Suprapubic skin (tissue), 4 donors: ENCODE measurements at regions not wholly inside any gene's neighbourhood (a gene's known extent, or its start where the extent isn't known, plus 50 kb on each side); places are given as distances from the start of the nearest gene placed in this dataset.

Experiments
- DNase-seq, 2 donors: peaks; one replicate each; pipeline ENCODE4 v3.0.0-alpha.2; 2019; ENCODE audit warnings: low spot score in 2 of 2
- H3K27ac ChIP-seq: fragments of 200-600 bp; sonication (generic); one replicate; pipeline ENCODE4 v1.5.1; 2019
- H3K27me3 ChIP-seq: fragments of 200-600 bp; sonication (generic); one replicate; pipeline ENCODE4 v1.5.1; 2019
- H3K36me3 ChIP-seq: fragments of 200-600 bp; sonication (generic); one replicate; pipeline ENCODE4 v1.5.1; 2019
- H3K4me1 ChIP-seq: fragments of 200-600 bp; sonication (generic); one replicate; pipeline ENCODE4 v1.5.1; 2019
- H3K4me3 ChIP-seq: fragments of 200-600 bp; sonication (generic); one replicate; pipeline ENCODE4 v1.5.1; 2019; ENCODE audit warnings: mild to moderate bottlenecking
- H3K9me3 ChIP-seq: fragments of 200-600 bp; sonication (generic); one replicate; pipeline ENCODE4 v1.5.1; 2019
- CTCF ChIP-seq, 2 donors: fragments of 200-600 bp in 1 of 2; fragments of 450-650 bp in 1 of 2; sonication (generic) in 1 of 2; IDR thresholded peaks; one replicate each; pipeline ENCODE4 v1.5.1; 2016 to 2019; ENCODE audit warnings: antibody characterized with exemption in 2 of 2, mild to moderate bottlenecking in 1 of 2, moderate library complexity in 1 of 2
- EP300 ChIP-seq: sonication (generic); formaldehyde crosslinking; IDR thresholded peaks from one replicate; pipeline ENCODE4 v1.6.1; 2017; ENCODE audit warnings: antibody characterized with exemption
- POLR2A ChIP-seq, 2 donors: fragments of 450-650 bp; IDR thresholded peaks; one replicate each; pipeline ENCODE4 v1.6.1; 2017; ENCODE audit warnings: antibody characterized with exemption in 2 of 2, mild to moderate bottlenecking in 2 of 2, moderate library complexity in 2 of 2
- POLR2AphosphoS5 ChIP-seq, 3 donors: sonication (generic); formaldehyde crosslinking; IDR thresholded peaks; one replicate each; pipeline ENCODE4 v1.6.1; 2017; ENCODE audit warnings: antibody characterized with exemption in 3 of 3
- WGBS: methylation state at CpG from one replicate; pipeline ENCODE4 v1.1.5; 2018; 5-methylcytosine and 5-hydroxymethylcytosine counted together

GRCh38 chr5:156239800-156240199 lies 87.2 kb upstream of the SGCD start:
- no peaks in the 10 kb centered on the region for H3K9me3 ChIP-seq
- 89% methylated on average over 2 of the region's 2 CpGs for WGBS
- no peak overlapping the region for H3K4me3 ChIP-seq
- no peak for DNase-seq
- no peaks in the 10 kb centered on the region for H3K4me1 ChIP-seq
- TF ChIP-seq POLR2AphosphoS5 (IDR thresholded peaks at IDR 0.05) = no peak
- H3K36me3 ChIP-seq = no peaks in the 10 kb centered on the region
- H3K27ac ChIP-seq = no peak overlapping the region
- no peaks in the 10 kb centered on the region for H3K27me3 ChIP-seq

DNA sequence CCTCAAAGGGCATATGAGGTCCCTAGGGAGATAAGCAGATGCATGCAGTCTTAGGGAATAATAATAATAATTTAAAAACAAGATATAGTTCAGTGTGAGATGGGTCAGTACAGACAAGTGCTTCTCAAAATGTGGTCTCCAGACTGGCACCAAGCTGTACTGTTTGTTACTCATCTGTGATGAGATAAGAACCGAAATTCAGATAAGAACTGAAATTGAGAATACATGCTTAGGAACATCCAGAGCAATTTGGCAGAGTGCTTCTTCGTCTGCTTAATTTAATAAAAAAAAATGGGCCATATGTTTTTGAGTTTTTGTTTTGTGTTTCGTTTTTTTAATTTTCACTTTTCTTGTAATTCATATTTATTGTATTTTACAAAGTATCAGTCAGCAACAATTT lies 86.5 kb upstream of the SGCD start:
- H3K36me3 ChIP-seq = no peaks in the 10 kb centered on the region
- H3K9me3 ChIP-seq = no peaks in the 10 kb centered on the region
- TF ChIP-seq POLR2AphosphoS5 (IDR thresholded peaks at IDR 0.05) = no peak
- no peak for TF ChIP-seq CTCF (IDR thresholded peaks at IDR 0.05)
- TF ChIP-seq POLR2A (IDR thresholded peaks at IDR 0.05) = no peak
- no peak for TF ChIP-seq EP300
- H3K27ac ChIP-seq = no peak overlapping the region
- no peak for DNase-seq
- WGBS = 69% methylated on average over 3 of the region's 3 CpGs
- no peaks in the 10 kb centered on the region for H3K27me3 ChIP-seq
- H3K4me1 ChIP-seq = no peaks in the 10 kb centered on the region
- no peak overlapping the region for H3K4me3 ChIP-seq

DNA sequence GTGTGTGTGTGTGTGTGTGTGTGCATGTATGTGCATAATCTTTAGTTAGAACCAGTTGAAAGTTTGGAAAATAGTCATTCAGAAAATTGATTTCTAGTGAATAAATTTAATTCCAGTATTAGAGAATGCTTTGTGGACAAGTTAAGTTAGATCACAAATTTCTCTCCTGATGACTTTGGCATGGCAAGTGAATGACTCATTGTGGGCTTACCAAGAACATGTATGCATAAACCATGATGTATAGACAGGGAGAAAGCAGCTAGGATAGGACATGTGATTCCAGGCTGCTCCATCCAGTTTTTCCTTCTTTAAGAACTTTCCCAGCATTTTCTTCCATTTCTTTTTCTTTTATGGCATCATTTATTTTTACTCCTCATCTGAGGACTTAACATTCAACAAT lies 85.7 kb upstream of the SGCD start:
- Histone ChIP-seq H3K27ac (no peak overlapping the region), H3K27me3 (no peaks in the 10 kb centered on the region), H3K36me3 (no peaks in the 10 kb centered on the region), H3K4me3 (no peak overlapping the region), H3K9me3 (no peaks in the 10 kb centered on the region), H3K4me1 (no peaks in the 10 kb centered on the region)
- no peak for TF ChIP-seq POLR2A (IDR thresholded peaks at IDR 0.05)
- TF ChIP-seq CTCF (IDR thresholded peaks at IDR 0.05) = no peak
- TF ChIP-seq EP300 = no peak
- no peak for TF ChIP-seq POLR2AphosphoS5 (IDR thresholded peaks at IDR 0.05)
- no peak for DNase-seq

GRCh38 chr5:156245895-156246294 lies 81.1 kb upstream of the SGCD start:
- TF ChIP-seq EP300 (no peak), POLR2A (IDR thresholded peaks at IDR 0.05) (no peak), CTCF (IDR thresholded peaks at IDR 0.05) (no peak), POLR2AphosphoS5 (IDR thresholded peaks at IDR 0.05) (no peak)
- Histone ChIP-seq H3K27me3 (no peaks in the 10 kb centered on the region), H3K4me1 (no peaks in the 10 kb centered on the region), H3K4me3 (no peak overlapping the region), H3K27ac (no peak overlapping the region), H3K9me3 (no peaks in the 10 kb centered on the region), H3K36me3 (no peaks in the 10 kb centered on the region)
- no peak for DNase-seq
- WGBS = 95% methylated on average over 1 of the region's 1 CpG

DNA sequence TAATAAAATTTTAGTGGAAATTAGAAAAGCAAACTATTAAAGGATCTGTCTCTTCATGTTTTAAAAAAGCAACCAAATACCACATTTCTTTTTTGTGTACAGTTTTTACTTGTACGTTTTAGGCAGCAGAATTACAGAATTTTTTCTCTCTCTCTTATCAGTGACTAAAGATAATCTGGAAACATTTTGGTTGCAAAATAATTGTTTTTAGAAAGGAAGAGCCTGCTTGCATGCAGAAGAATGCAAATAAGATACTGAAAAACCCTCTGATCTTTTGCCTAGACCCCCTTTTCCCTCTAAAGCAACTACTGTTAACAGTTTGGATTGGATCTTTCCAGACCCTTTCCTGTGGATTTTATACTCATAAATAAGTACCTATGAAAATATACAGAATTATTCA lies 75.9 kb upstream of the SGCD start:
- no peaks in the 10 kb centered on the region for H3K4me1 ChIP-seq
- WGBS = 32% methylated on average over 1 of the region's 1 CpG
- H3K36me3 ChIP-seq = no peaks in the 10 kb centered on the region
- H3K4me3 ChIP-seq = no peak overlapping the region
- no peaks in the 10 kb centered on the region for H3K27me3 ChIP-seq
- H3K9me3 ChIP-seq = no peaks in the 10 kb centered on the region
- no peak for DNase-seq
- no peak overlapping the region for H3K27ac ChIP-seq
- TF ChIP-seq POLR2A (IDR thresholded peaks at IDR 0.05) (no peak), CTCF (IDR thresholded peaks at IDR 0.05) (no peak), POLR2AphosphoS5 (IDR thresholded peaks at IDR 0.05) (no peak), EP300 (no peak)

- Histone ChIP-seq H3K27me3 (no peaks in the 10 kb centered on the region), H3K27ac (no peak overlapping the region), H3K9me3 (no peaks in the 10 kb centered on the region), H3K4me1 (no peaks in the 10 kb centered on the region), H3K4me3 (no peak overlapping the region), H3K36me3 (no peaks in the 10 kb centered on the region)
- WGBS = 92% methylated on average over 3 of the region's 3 CpGs
- TF ChIP-seq EP300 (no peak), POLR2AphosphoS5 (IDR thresholded peaks at IDR 0.05) (no peak), CTCF (IDR thresholded peaks at IDR 0.05) (no peak), POLR2A (IDR thresholded peaks at IDR 0.05) (no peak)
- no peak for DNase-seq
These were observed 73.8 kb upstream of the SGCD start for GRCh38 chr5:156253130-156253529.
